ENCODE measurements at regions not wholly inside any gene's neighbourhood (a gene's known extent, or its start where the extent isn't known, plus 50 kb on each side); places are given as distances from the start of the nearest gene placed in this dataset.

GRCh38 chr3:110261141-110261540, 810.5 kb upstream of the NECTIN3 start:
- no peaks in the 10 kb centered on the region for H3K36me3 ChIP-seq (ENCODE audit: control insufficient read depth in 2 of 2, insufficient read depth in 2 of 2, low read length in 2 of 2)
- H3K27me3 ChIP-seq (ENCODE audit: control insufficient read depth in 2 of 2, insufficient read depth in 2 of 2, low read length in 2 of 2): no peaks in the 10 kb centered on the region
- no peak overlapping the region for H3K4me3 ChIP-seq (ENCODE audit: low read length in 2 of 2)
- no peak overlapping the region for H3K27ac ChIP-seq (ENCODE audit: low read depth in 2 of 2, low read length in 2 of 2)
- H3K9ac ChIP-seq (ENCODE audit: low read depth in 1 of 2, low read length in 2 of 2): no peak overlapping the region
- H3K9me3 ChIP-seq (ENCODE audit: control insufficient read depth in 2 of 2, low read length in 2 of 2): no peaks in the 10 kb centered on the region
- H3K4me1 ChIP-seq (ENCODE audit: control insufficient read depth in 2 of 2, insufficient read depth in 2 of 2, low read length in 2 of 2): no peaks in the 10 kb centered on the region

GRCh38 chr3:110262896-110263295, 808.7 kb upstream of the NECTIN3 start:
- no peaks in the 10 kb centered on the region for H3K4me1 ChIP-seq (ENCODE audit: control insufficient read depth in 2 of 2, insufficient read depth in 2 of 2, low read length in 2 of 2)
- H3K27ac ChIP-seq (ENCODE audit: low read depth in 2 of 2, low read length in 2 of 2): no peak overlapping the region
- no peak overlapping the region for H3K9ac ChIP-seq (ENCODE audit: low read depth in 1 of 2, low read length in 2 of 2)
- H3K27me3 ChIP-seq (ENCODE audit: control insufficient read depth in 2 of 2, insufficient read depth in 2 of 2, low read length in 2 of 2): no peaks in the 10 kb centered on the region
- H3K9me3 ChIP-seq (ENCODE audit: control insufficient read depth in 2 of 2, low read length in 2 of 2): no peaks in the 10 kb centered on the region
- H3K4me3 ChIP-seq (ENCODE audit: low read length in 2 of 2): no peak overlapping the region
- H3K36me3 ChIP-seq (ENCODE audit: control insufficient read depth in 2 of 2, insufficient read depth in 2 of 2, low read length in 2 of 2): no peaks in the 10 kb centered on the region

- Histone ChIP-seq H3K27me3 (ENCODE audit: control insufficient read depth in 2 of 2, insufficient read depth in 2 of 2, low read length in 2 of 2) (no peaks in the 10 kb centered on the region), H3K4me3 (ENCODE audit: low read length in 2 of 2) (no peak overlapping the region), H3K9me3 (ENCODE audit: control insufficient read depth in 2 of 2, low read length in 2 of 2) (no peaks in the 10 kb centered on the region), H3K36me3 (ENCODE audit: control insufficient read depth in 2 of 2, insufficient read depth in 2 of 2, low read length in 2 of 2) (no peaks in the 10 kb centered on the region), H3K9ac (ENCODE audit: low read depth in 1 of 2, low read length in 2 of 2) (no peak overlapping the region), H3K4me1 (ENCODE audit: control insufficient read depth in 2 of 2, insufficient read depth in 2 of 2, low read length in 2 of 2) (no peaks in the 10 kb centered on the region), H3K27ac (ENCODE audit: low read depth in 2 of 2, low read length in 2 of 2) (no peak overlapping the region)
These were observed 806.3 kb upstream of the NECTIN3 start for GRCh38 chr3:110265302-110265701.

GRCh38 chr3:110267304-110267845, 804.2 kb upstream of the NECTIN3 start:
- no peaks in the 10 kb centered on the region for H3K27me3 ChIP-seq (ENCODE audit: control insufficient read depth in 2 of 2, insufficient read depth in 2 of 2, low read length in 2 of 2)

GRCh38 chr3:110272525-110272924, 799.1 kb upstream of the NECTIN3 start:
- Histone ChIP-seq H3K4me3 (ENCODE audit: low read length in 2 of 2) (no peak overlapping the region), H3K36me3 (ENCODE audit: control insufficient read depth in 2 of 2, insufficient read depth in 2 of 2, low read length in 2 of 2) (no peaks in the 10 kb centered on the region), H3K9ac (ENCODE audit: low read depth in 1 of 2, low read length in 2 of 2) (no peak overlapping the region), H3K27ac (ENCODE audit: low read depth in 2 of 2, low read length in 2 of 2) (no peak overlapping the region), H3K27me3 (ENCODE audit: control insufficient read depth in 2 of 2, insufficient read depth in 2 of 2, low read length in 2 of 2) (no peaks in the 10 kb centered on the region), H3K4me1 (ENCODE audit: control insufficient read depth in 2 of 2, insufficient read depth in 2 of 2, low read length in 2 of 2) (no peaks in the 10 kb centered on the region), H3K9me3 (ENCODE audit: control insufficient read depth in 2 of 2, low read length in 2 of 2) (no peaks in the 10 kb centered on the region)

More at GRCh38 chr3:110267304-110267845, 804.2 kb upstream of the NECTIN3 start:
- Histone ChIP-seq H3K36me3 (ENCODE audit: control insufficient read depth in 2 of 2, insufficient read depth in 2 of 2, low read length in 2 of 2) (no peaks in the 10 kb centered on the region), H3K4me1 (ENCODE audit: control insufficient read depth in 2 of 2, insufficient read depth in 2 of 2, low read length in 2 of 2) (no peaks in the 10 kb centered on the region), H3K9me3 (ENCODE audit: control insufficient read depth in 2 of 2, low read length in 2 of 2) (no peaks in the 10 kb centered on the region), H3K27ac (ENCODE audit: low read depth in 2 of 2, low read length in 2 of 2) (no peak overlapping the region), H3K4me3 (ENCODE audit: low read length in 2 of 2) (no peak overlapping the region), H3K9ac (ENCODE audit: low read depth in 1 of 2, low read length in 2 of 2) (no peak overlapping the region)

- Histone ChIP-seq H3K9me3 (ENCODE audit: control insufficient read depth in 2 of 2, low read length in 2 of 2) (peaks cover 0 to 4% of the 10 kb centered on the region in 2 donors), H3K36me3 (ENCODE audit: control insufficient read depth in 2 of 2, insufficient read depth in 2 of 2, low read length in 2 of 2) (no peaks in the 10 kb centered on the region), H3K27ac (ENCODE audit: low read depth in 2 of 2, low read length in 2 of 2) (no peak overlapping the region), H3K27me3 (ENCODE audit: control insufficient read depth in 2 of 2, insufficient read depth in 2 of 2, low read length in 2 of 2) (no peaks in the 10 kb centered on the region), H3K9ac (ENCODE audit: low read depth in 1 of 2, low read length in 2 of 2) (no peak overlapping the region), H3K4me3 (ENCODE audit: low read length in 2 of 2) (no peak overlapping the region), H3K4me1 (ENCODE audit: control insufficient read depth in 2 of 2, insufficient read depth in 2 of 2, low read length in 2 of 2) (no peaks in the 10 kb centered on the region)
These were observed 779.6 kb upstream of the NECTIN3 start for GRCh38 chr3:110291886-110292501.

- peaks cover 0 to 4% of the 10 kb centered on the region in 2 donors for H3K9me3 ChIP-seq (ENCODE audit: control insufficient read depth in 2 of 2, low read length in 2 of 2)
- no peaks in the 10 kb centered on the region for H3K36me3 ChIP-seq (ENCODE audit: control insufficient read depth in 2 of 2, insufficient read depth in 2 of 2, low read length in 2 of 2)
- H3K27me3 ChIP-seq (ENCODE audit: control insufficient read depth in 2 of 2, insufficient read depth in 2 of 2, low read length in 2 of 2): no peaks in the 10 kb centered on the region
- no peaks in the 10 kb centered on the region for H3K4me1 ChIP-seq (ENCODE audit: control insufficient read depth in 2 of 2, insufficient read depth in 2 of 2, low read length in 2 of 2)
- H3K27ac ChIP-seq (ENCODE audit: low read depth in 2 of 2, low read length in 2 of 2): no peak overlapping the region
- H3K9ac ChIP-seq (ENCODE audit: low read depth in 1 of 2, low read length in 2 of 2): no peak overlapping the region
- H3K4me3 ChIP-seq (ENCODE audit: low read length in 2 of 2): no peak overlapping the region
These were observed 778.0 kb upstream of the NECTIN3 start for GRCh38 chr3:110293660-110294059.

GRCh38 chr3:110296885-110297284, 774.7 kb upstream of the NECTIN3 start:
- Histone ChIP-seq H3K4me3 (ENCODE audit: low read length in 2 of 2) (no peak overlapping the region), H3K36me3 (ENCODE audit: control insufficient read depth in 2 of 2, insufficient read depth in 2 of 2, low read length in 2 of 2) (no peaks in the 10 kb centered on the region), H3K27me3 (ENCODE audit: control insufficient read depth in 2 of 2, insufficient read depth in 2 of 2, low read length in 2 of 2) (no peaks in the 10 kb centered on the region), H3K4me1 (ENCODE audit: control insufficient read depth in 2 of 2, insufficient read depth in 2 of 2, low read length in 2 of 2) (no peaks in the 10 kb centered on the region), H3K9me3 (ENCODE audit: control insufficient read depth in 2 of 2, low read length in 2 of 2) (peaks cover 0 to 4% of the 10 kb centered on the region in 2 donors), H3K9ac (ENCODE audit: low read depth in 1 of 2, low read length in 2 of 2) (no peak overlapping the region), H3K27ac (ENCODE audit: low read depth in 2 of 2, low read length in 2 of 2) (no peak overlapping the region)

GRCh38 chr3:110301781-110302180, 769.8 kb upstream of the NECTIN3 start:
- Histone ChIP-seq H3K9ac (ENCODE audit: low read depth in 1 of 2, low read length in 2 of 2) (no peak overlapping the region), H3K4me3 (ENCODE audit: low read length in 2 of 2) (no peak overlapping the region)

GRCh38 chr3:110307065-110307809, 764.4 kb upstream of the NECTIN3 start:
- Histone ChIP-seq H3K36me3 (ENCODE audit: control insufficient read depth in 2 of 2, insufficient read depth in 2 of 2, low read length in 2 of 2) (no peaks in the 10 kb centered on the region), H3K27me3 (ENCODE audit: control insufficient read depth in 2 of 2, insufficient read depth in 2 of 2, low read length in 2 of 2) (no peaks in the 10 kb centered on the region), H3K4me3 (ENCODE audit: low read length in 2 of 2) (no peak overlapping the region), H3K9ac (ENCODE audit: low read depth in 1 of 2, low read length in 2 of 2) (no peak overlapping the region), H3K4me1 (ENCODE audit: control insufficient read depth in 2 of 2, insufficient read depth in 2 of 2, low read length in 2 of 2) (no peaks in the 10 kb centered on the region), H3K9me3 (ENCODE audit: control insufficient read depth in 2 of 2, low read length in 2 of 2) (no peaks in the 10 kb centered on the region), H3K27ac (ENCODE audit: low read depth in 2 of 2, low read length in 2 of 2) (no peak overlapping the region)

More at GRCh38 chr3:110301781-110302180, 769.8 kb upstream of the NECTIN3 start:
- Histone ChIP-seq H3K36me3 (ENCODE audit: control insufficient read depth in 2 of 2, insufficient read depth in 2 of 2, low read length in 2 of 2) (no peaks in the 10 kb centered on the region), H3K9me3 (ENCODE audit: control insufficient read depth in 2 of 2, low read length in 2 of 2) (no peaks in the 10 kb centered on the region), H3K27me3 (ENCODE audit: control insufficient read depth in 2 of 2, insufficient read depth in 2 of 2, low read length in 2 of 2) (no peaks in the 10 kb centered on the region), H3K4me1 (ENCODE audit: control insufficient read depth in 2 of 2, insufficient read depth in 2 of 2, low read length in 2 of 2) (no peaks in the 10 kb centered on the region), H3K27ac (ENCODE audit: low read depth in 2 of 2, low read length in 2 of 2) (no peak overlapping the region)
